Brain microvascular endothelial cell (primary cell): ENCODE measurements at regions not wholly inside any gene's neighbourhood (a gene's known extent, or its start where the extent isn't known, plus 50 kb on each side); places are given as distances from the start of the nearest gene placed in this dataset.

Experiments
- DNase-seq: peaks from one replicate; pipeline ENCODE4 v3.0.0-alpha.2; 2020
- H3K27ac ChIP-seq: fragments of 250-450 bp; sonication (Bioruptor Pico); 2 replicates; pipeline ENCODE4 v1.5.1; 2020; ENCODE audit warnings: mild to moderate bottlenecking, moderate library complexity
- H3K27me3 ChIP-seq: fragments of 250-450 bp; sonication (Bioruptor Pico); replicated peaks from 2 replicates; pipeline ENCODE4 v1.5.1; 2020; ENCODE audit warnings: mild to moderate bottlenecking
- H3K36me3 ChIP-seq: fragments of 250-450 bp; sonication (Bioruptor Pico); replicated peaks from 2 replicates; pipeline ENCODE4 v1.5.1; 2020; ENCODE audit warnings: mild to moderate bottlenecking
- H3K4me3 ChIP-seq: 2 replicates; pipeline ENCODE4 v1.5.1; 2011; ENCODE audit warnings: low read depth, mild to moderate bottlenecking, control low read depth, low read length, moderate library complexity
- in situ Hi-C: cut with HindIII; loops from 2 replicates; pipeline ENCODE4 v1.10.0; 2017; ENCODE audit warnings: low sequenced_read_pairs, low pct_ligation_motif_present
- TF ChIP-seq, protein P1 (sequence below): IDR thresholded peaks from 2 replicates; pipeline ENCODE4 v1.5.1; 2011; ENCODE audit warnings: low read depth, mild to moderate bottlenecking, moderate library complexity, low read length, control low read depth, inconsistent platforms; ENCODE audit errors: missing control alignments

DNA sequence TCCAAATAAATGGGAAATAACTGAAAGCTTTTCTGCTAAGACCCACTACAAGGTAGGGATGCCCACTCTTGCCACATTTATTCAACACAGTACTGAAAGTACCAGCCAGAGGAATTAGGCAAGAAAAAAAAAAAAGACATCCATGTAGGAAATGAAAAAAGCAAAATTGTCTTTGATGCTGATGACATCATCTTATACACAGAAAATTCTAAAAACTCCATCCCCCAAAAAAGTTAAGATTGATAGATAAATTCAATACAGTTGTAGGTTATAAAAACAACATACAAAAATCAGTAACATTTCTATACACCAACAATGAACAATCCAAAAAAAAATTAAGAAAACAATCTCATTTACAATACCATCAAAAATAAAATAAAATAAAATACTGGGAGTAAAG lies 330.4 kb downstream of the RBM26 start:
- no peak for DNase-seq
- in situ Hi-C loops: no loop called here
- Histone ChIP-seq H3K27me3 (no peaks in the 10 kb centered on the region), H3K27ac (no peak overlapping the region), H3K4me3 (no peak overlapping the region), H3K36me3 (no peaks in the 10 kb centered on the region)
- TF ChIP-seq, protein P1, sequence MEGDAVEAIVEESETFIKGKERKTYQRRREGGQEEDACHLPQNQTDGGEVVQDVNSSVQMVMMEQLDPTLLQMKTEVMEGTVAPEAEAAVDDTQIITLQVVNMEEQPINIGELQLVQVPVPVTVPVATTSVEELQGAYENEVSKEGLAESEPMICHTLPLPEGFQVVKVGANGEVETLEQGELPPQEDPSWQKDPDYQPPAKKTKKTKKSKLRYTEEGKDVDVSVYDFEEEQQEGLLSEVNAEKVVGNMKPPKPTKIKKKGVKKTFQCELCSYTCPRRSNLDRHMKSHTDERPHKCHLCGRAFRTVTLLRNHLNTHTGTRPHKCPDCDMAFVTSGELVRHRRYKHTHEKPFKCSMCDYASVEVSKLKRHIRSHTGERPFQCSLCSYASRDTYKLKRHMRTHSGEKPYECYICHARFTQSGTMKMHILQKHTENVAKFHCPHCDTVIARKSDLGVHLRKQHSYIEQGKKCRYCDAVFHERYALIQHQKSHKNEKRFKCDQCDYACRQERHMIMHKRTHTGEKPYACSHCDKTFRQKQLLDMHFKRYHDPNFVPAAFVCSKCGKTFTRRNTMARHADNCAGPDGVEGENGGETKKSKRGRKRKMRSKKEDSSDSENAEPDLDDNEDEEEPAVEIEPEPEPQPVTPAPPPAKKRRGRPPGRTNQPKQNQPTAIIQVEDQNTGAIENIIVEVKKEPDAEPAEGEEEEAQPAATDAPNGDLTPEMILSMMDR: no peak

DNA sequence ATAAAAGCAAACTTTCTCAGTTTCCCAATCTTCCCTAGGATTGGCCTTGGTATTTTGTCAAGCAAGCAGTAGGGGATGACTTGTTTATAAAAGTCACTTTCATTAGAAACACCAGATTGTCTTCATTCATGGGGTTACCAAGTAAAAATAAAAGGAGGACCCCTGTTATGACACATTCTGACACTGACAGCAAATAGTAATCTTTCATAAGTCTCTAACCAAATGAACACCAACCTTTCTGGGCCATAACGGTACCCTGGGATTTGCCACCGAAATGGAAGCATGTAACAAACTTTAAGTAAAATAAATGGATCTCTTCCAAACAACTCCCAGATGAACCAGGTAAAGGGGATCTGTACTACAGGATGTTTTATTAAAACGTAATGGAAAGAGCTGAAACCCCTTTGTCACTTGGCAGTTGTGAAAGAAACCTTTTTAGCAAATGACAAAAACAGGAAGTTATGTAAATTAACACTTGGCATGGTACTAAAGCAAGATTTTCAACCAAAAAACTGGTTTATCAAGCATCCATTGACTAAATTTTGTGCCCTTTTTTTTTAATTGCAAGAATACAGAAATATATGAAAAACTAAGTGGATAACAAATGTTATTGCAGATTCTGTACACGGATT lies 335.6 kb downstream of the RBM26 start:
- H3K36me3 ChIP-seq: no peaks in the 10 kb centered on the region
- TF ChIP-seq, protein P1: no peak
- in situ Hi-C loops: no loop called here
- H3K27ac ChIP-seq: no peak overlapping the region
- no peaks in the 10 kb centered on the region for H3K27me3 ChIP-seq
- H3K4me3 ChIP-seq: no peak overlapping the region
- DNase-seq: no peak

DNA sequence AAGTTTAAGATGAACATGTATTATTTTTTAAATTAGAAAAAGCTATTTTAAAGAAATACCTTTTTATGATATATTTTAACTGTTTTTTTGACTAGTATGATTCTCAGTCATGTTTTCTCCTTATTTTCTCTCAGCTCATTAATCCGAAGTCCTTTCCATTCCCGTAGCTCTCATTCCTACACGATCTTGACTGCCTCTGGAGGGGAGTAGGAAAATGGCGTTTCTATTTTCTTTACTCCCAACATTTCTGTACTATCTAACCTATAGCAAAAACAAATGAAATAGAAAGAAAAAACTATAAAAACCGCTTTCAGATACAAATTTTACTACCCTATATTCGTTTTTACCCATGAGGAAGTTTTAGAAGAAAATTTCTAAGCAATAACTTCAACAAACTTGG lies 343.8 kb downstream of the RBM26 start:
- H3K27ac ChIP-seq: no peak overlapping the region
- no peak for DNase-seq
- in situ Hi-C loops: no loop called here

DNA sequence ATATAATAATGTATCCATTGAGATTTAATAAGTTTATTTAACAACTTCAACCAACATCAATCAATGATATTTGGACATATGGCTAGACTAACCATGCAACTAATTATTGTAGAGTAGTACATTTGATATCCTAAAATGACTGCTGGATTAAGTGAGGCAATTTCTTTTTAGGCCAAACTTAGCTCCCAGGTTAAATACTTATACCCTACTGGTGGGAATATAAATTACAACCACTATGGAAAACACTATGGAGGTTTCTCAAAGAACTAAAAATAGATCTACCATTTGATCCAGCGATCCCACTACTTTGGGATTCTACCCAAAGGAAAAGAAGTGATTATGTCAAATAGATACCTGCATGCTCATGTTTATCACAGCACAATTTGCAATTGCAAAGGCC lies 345.8 kb downstream of the RBM26 start:
- DNase-seq: no peak
- Histone ChIP-seq H3K4me3 (no peak overlapping the region), H3K27ac (no peak overlapping the region), H3K36me3 (no peaks in the 10 kb centered on the region), H3K27me3 (no peaks in the 10 kb centered on the region)
- TF ChIP-seq, protein P1: no peak
- in situ Hi-C loops: no loop called here

More for the DNA sequence above, 343.8 kb downstream of the RBM26 start:
- TF ChIP-seq, protein P1: no peak
- no peaks in the 10 kb centered on the region for H3K36me3 ChIP-seq
- no peaks in the 10 kb centered on the region for H3K27me3 ChIP-seq
- no peak overlapping the region for H3K4me3 ChIP-seq

DNA sequence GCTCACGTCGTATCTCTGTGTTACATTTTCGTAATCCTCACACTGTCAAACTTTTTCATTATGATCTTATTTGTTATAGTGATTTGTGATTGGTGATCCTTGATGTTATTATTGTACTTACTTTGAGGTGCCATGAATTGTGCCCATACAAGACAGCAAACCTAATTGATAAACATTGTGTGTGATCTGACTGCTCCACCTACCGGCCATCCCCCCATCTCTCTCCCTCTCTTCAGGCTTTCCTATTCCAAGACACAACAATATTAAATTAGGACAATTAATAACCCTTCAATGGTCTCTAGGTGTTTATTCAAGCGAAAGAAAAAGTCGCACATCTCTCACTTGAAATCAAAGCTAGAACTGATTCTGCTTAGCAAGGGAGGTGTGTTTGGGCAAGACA lies 349.3 kb downstream of the RBM26 start:
- TF ChIP-seq, protein P1: no peak
- no peaks in the 10 kb centered on the region for H3K36me3 ChIP-seq
- H3K27ac ChIP-seq: no peak overlapping the region
- no peak for DNase-seq
- in situ Hi-C loops: no loop called here
- H3K27me3 ChIP-seq: no peaks in the 10 kb centered on the region
- no peak overlapping the region for H3K4me3 ChIP-seq

DNA sequence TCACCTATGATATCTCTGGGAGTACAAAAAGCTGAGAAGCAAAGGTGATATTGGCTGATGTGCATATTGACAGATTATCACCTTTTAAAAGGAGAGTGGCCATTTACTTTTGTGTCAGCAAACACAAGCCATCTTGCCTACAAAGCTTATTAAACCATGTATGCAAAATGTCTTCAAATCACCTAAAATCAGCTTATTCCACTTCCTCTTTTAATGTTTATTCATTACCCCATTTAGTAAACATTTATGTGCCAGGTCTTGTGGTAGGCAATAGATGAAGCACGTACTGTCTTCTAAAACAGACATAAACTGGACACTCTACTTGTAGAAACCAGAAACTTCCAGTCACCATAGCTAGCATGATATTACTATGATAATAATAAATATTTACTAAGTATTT lies 354.6 kb downstream of the RBM26 start:
- no peaks in the 10 kb centered on the region for H3K27me3 ChIP-seq
- in situ Hi-C loops: no loop called here
- no peak for DNase-seq
- no peak overlapping the region for H3K27ac ChIP-seq
- TF ChIP-seq, protein P1: no peak
- no peaks in the 10 kb centered on the region for H3K36me3 ChIP-seq
- no peak overlapping the region for H3K4me3 ChIP-seq
